ENCODE measurements at regions not wholly inside any gene's neighbourhood (a gene's known extent, or its start where the extent isn't known, plus 50 kb on each side); places are given as distances from the start of the nearest gene placed in this dataset.

GRCh38 chr17:59511726-59512125 is 53.7 kb upstream of the DHX40 start:
- Histone ChIP-seq H4K20me1 (ENCODE audit: insufficient read depth, low read length) (no peaks in the 10 kb centered on the region), H3K4me3 (replicated peaks in 1 of 3; ENCODE audit: insufficient read depth in 1 of 3, low read depth in 2 of 3, low read length in 3 of 3) (no peak overlapping the region), H3K9me3 (ENCODE audit: low read length) (no peaks in the 10 kb centered on the region), H3K79me2 (ENCODE audit: insufficient read depth, low read length) (no peaks in the 10 kb centered on the region), H3K9ac (ENCODE audit: insufficient read depth, low read depth, low read length) (no peak overlapping the region), H3K4me2 (ENCODE audit: low read depth, low read length) (no peak overlapping the region), H3K27ac (ENCODE audit: extremely low read length, insufficient read depth, low read length) (no peak overlapping the region), H3K27me3 (ENCODE audit: control insufficient read depth in 1 of 2, insufficient read depth in 2 of 2, low read length in 2 of 2) (no peaks in the 10 kb centered on the region), H3K4me1 (ENCODE audit: insufficient read depth, low read length) (peaks cover 55% of the 10 kb centered on the region), H3K36me3 (replicated peaks in 1 of 2; ENCODE audit: control insufficient read depth in 1 of 2, insufficient read depth in 2 of 2, low read length in 2 of 2) (no peaks in the 10 kb centered on the region), H2AFZ (ENCODE audit: low read length) (no peak overlapping the region)
- BruUV-seq (replicated peaks), result no TSS peak
- ATAC-seq, result no peak
- ChIA-PET POLR2A (no interaction called here), CTCF (ENCODE audit: low intra/inter-chr PET ratio, low total read pairs) (no interaction called here)
- DNase-seq (ENCODE audit: low spot score), result no peak
- intact Hi-C loops (cut with micrococcal nuclease; ENCODE audit: unreplicated experiment) (no loop called here), in situ Hi-C loops (cut with HindIII; ENCODE audit: extremely low pct_ligation_motif_present, low pct_unique_long_range_greater_than_20kb) (no loop called here)
- FAIRE-seq, result no peak
- TF ChIP-seq POLR2AphosphoS2 (IDR thresholded peaks at IDR 0.05; ENCODE audit: low read depth, low read length), result no peak
- TF ChIP-seq CEBPG (CRISPR knock-in tag; IDR thresholded peaks at IDR 0.05), result peak; percentile 58; the same call in 1 of the 2 replicates
- no peak for TF ChIP-seq ZNF232 (CRISPR knock-in tag; IDR thresholded peaks at IDR 0.05; ENCODE audit: borderline replicate concordance)
- no peak for TF ChIP-seq ZBTB20 (CRISPR knock-in tag; IDR thresholded peaks at IDR 0.05; ENCODE audit: borderline replicate concordance, low read depth)
- no peak for TF ChIP-seq ZNF710 (CRISPR knock-in tag; IDR thresholded peaks at IDR 0.05; ENCODE audit: borderline replicate concordance)
- no peak for TF ChIP-seq SNAI1 (CRISPR knock-in tag; IDR thresholded peaks at IDR 0.05; ENCODE audit: borderline replicate concordance)
- peak; percentile 59; the same call in 1 of the 2 replicates for TF ChIP-seq SP5 (CRISPR knock-in tag; IDR thresholded peaks at IDR 0.05; ENCODE audit: borderline replicate concordance, low read depth)
- peak; percentile 38; the same call in 1 of the 2 replicates for TF ChIP-seq ARID5B (CRISPR knock-in tag; IDR thresholded peaks at IDR 0.05)
- no peak for TF ChIP-seq ZNF644 (CRISPR knock-in tag; IDR thresholded peaks at IDR 0.05; ENCODE audit: low read depth)
- TF ChIP-seq RBM22 (optimal IDR thresholded peaks at IDR 0.05; ENCODE audit: low read length), result no peak
- TF ChIP-seq SOX5 (CRISPR knock-in tag; IDR thresholded peaks at IDR 0.05; ENCODE audit: borderline replicate concordance), result peak; percentile 54; the same call in 1 of the 2 replicates
- no peak for TF ChIP-seq TOE1 (CRISPR knock-in tag; IDR thresholded peaks at IDR 0.05)
- TF ChIP-seq MAF1 (CRISPR knock-in tag; IDR thresholded peaks at IDR 0.05; ENCODE audit: borderline replicate concordance), result no peak
- peak; percentile 43; the same call in 1 of the 2 replicates for TF ChIP-seq FOXA3 (CRISPR knock-in tag; IDR thresholded peaks at IDR 0.05)
- no peak for TF ChIP-seq SOX13 (IDR thresholded peaks at IDR 0.05)
- peak in 1 of 2 experiments; percentile 42; a peak in 1 of 4 replicates for TF ChIP-seq SOX13 (CRISPR knock-in tag; conservative IDR thresholded peaks at IDR 0.05 in 1 of 2, IDR thresholded peaks at IDR 0.05 in 1 of 2)
- no peak for TF ChIP-seq ZNF260 (CRISPR knock-in tag; IDR thresholded peaks at IDR 0.05; ENCODE audit: borderline replicate concordance, low read depth)
- no peak for TF ChIP-seq SOX6 (IDR thresholded peaks at IDR 0.05)
- peak; percentile 54; the same call in 1 of the 2 replicates for TF ChIP-seq SOX6 (CRISPR knock-in tag; IDR thresholded peaks at IDR 0.05)
- TF ChIP-seq MAZ (IDR thresholded peaks at IDR 0.05; ENCODE audit: borderline replicate concordance, low read depth, low read length), result no peak
- no peak for TF ChIP-seq MAZ (CRISPR knock-in tag; IDR thresholded peaks at IDR 0.05; ENCODE audit: low read depth)
- TF ChIP-seq ZNF580 (CRISPR knock-in tag; IDR thresholded peaks at IDR 0.05; ENCODE audit: borderline replicate concordance, low read depth), result no peak
- TF ChIP-seq ZNF772 (CRISPR knock-in tag; IDR thresholded peaks at IDR 0.05), result no peak
